Inflammatory macrophage treated with lipopolysaccharide for 1 hour (primary cell): ENCODE measurements at regions not wholly inside any gene's neighbourhood (a gene's known extent, or its start where the extent isn't known, plus 50 kb on each side); places are given as distances from the start of the nearest gene placed in this dataset.
"Not testable (repeated sequence)": the region's sequence is repeated elsewhere in the genome, so short reads cannot be mapped to it uniquely, and the experiment has no call there.

Experiments
- DNase-seq, 2 donors: peaks; one replicate each; pipeline ENCODE4 v3.0.0-alpha.2; 2020 to 2022

- DNase-seq: not testable (repeated sequence)
These were observed 125.7 kb upstream of the ANO1 start for GRCh38 chr11:69952229-69952975.

GRCh38 chr11:69953356-69953755 lies 124.8 kb upstream of the ANO1 start:
- DNase-seq: no peak

- DNase-seq: no peak
These were observed 123.4 kb upstream of the ANO1 start for GRCh38 chr11:69954756-69955155.

DNA sequence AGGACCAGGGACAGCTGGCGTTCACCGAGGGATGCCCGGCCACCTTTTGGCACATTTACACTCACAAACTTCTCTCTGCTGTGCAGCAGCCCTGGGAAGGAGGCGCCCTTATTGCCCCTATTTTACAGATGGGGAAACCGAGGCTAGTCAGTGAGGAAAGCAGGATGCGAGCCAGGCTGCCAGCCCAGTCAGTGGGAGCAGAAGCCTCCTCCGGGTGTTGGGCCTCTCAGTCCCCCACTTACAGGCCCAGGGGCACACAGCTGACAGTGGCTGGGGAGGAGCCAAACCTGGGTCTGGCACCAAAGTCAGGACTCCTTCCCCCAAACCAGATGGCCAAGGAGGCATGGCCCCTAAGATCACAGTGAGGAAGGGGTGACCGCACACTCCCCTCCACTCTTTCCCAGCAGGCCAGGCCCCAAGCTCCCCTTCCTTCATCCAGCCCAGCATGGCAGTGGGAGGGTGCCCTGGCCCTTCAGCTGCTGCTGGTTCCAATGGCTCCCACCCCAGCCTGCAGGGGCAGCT lies 121.4 kb upstream of the ANO1 start:
- no peak for DNase-seq

DNA sequence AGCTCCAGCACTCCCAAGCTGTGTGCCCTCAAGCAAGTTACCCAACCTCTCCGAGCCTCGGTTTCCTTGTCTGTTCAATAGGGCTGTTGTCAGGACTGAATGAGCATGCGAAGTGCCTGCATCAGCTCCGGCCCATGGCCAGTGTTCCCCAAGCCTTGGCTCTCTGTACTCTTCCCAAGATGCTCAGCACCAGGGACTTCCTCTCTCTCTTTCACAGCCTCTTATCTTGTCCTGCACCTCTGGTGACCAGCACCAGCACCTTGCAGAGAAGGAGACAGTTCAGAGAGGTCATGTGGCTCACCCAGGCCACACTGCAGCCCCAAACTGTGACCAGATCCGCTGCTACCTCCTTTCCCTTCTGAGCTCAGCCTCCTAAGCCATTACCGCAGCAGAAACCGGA lies 120.3 kb upstream of the ANO1 start:
- no peak for DNase-seq

DNA sequence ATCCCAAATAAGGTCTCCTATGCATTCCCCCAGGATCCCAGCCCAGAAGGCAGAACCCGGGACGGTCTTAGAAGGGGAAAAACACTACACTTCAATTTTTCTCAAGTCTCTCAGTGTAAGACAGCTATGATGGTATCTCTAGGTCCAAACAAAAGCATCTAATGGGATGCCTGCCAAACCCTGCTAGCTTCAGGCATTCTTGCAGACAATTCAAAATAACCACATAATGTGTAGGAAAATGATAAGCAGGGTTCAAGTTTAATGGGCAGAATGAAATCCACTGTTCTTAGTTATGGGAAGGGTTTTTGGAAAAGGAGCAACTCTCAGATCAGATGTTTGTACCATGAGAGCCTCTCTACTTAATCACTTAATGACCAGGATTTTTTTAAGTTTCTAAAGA lies 119.8 kb upstream of the ANO1 start:
- DNase-seq: no peak

- DNase-seq: no peak
These were observed 118.7 kb upstream of the ANO1 start for GRCh38 chr11:69959461-69959860.

- DNase-seq: no peak
These were observed 116.4 kb upstream of the ANO1 start for GRCh38 chr11:69961738-69962137.

DNA sequence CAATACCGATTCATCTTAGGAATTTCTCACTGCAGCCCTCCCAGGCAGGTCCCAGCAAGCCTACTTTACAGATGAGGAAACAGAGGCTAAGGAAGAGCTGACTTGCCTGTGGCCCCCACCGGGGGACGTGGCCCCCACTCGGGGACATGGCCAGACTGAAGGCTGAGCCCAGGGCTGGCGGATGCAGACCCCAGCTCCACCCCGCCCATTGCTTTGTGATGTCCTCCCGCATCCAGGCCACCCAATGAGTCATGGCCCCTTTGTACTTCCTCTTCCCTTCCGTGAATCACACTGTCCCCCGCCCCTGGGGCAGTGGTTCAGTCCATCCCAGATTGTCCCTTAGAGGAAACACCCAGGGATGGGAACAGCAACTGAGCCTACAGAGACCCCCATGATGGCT lies 116.0 kb upstream of the ANO1 start:
- DNase-seq: peak; percentile 5 to 40

- no peak for DNase-seq
These were observed 114.4 kb upstream of the ANO1 start for GRCh38 chr11:69963533-69964246.

DNA sequence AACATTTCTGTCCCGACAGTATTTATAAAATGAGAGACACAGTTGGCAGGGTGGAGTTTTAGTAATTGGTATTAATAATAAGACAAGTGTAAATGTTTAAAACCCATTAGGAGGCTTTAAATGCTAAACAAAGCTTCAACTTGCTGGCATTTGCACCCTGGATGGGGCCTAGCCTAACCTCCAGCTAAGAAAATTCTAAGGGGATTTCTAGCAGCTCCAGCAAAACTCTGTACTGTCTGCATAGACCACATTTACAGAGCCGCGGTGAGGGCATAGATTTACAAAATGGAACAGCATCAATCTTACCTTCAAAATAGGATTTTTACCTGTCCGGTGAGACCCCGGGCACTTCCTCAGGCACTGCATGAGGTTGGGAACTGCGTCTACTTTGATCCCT lies 113.9 kb upstream of the ANO1 start:
- no peak for DNase-seq

DNA sequence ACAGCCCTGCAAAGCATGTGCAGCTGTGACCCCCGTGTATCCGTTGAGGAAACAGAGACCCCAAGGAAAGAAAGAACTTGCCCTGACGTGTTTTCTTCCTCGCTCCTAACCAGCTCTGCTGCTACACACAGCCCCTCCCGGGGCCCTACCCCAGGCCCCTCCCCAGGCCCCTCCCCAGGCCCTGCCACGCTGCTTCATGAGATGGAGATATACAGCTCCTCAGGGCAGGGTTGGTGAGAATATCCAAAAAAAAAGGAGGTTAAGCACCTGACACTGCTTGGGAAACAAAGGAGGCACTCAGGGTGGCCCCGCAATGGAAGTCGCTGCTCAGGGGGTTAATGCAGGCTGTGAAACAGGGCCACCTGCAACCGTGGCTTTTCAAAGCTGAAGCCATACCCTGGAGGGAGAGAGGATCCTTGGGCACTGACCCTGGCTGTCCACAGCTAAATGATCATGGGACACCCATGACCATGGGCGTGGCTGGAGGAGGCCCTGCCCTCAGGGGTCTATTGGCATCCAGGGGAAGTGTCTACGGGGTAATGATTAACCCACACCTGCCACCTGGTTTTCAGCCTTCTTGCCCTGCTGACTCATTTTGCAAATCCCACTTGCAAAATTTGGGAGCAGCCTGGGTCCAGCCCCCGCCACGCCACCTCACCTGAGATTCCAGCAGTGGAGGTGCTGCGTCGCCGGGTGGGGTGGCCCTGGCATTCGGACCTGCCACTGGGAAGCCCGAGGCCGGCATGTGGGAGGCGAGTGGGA lies 112.1 kb upstream of the ANO1 start:
- DNase-seq: no peak

GRCh38 chr11:69966583-69966835 lies 111.6 kb upstream of the ANO1 start:
- no peak for DNase-seq

DNA sequence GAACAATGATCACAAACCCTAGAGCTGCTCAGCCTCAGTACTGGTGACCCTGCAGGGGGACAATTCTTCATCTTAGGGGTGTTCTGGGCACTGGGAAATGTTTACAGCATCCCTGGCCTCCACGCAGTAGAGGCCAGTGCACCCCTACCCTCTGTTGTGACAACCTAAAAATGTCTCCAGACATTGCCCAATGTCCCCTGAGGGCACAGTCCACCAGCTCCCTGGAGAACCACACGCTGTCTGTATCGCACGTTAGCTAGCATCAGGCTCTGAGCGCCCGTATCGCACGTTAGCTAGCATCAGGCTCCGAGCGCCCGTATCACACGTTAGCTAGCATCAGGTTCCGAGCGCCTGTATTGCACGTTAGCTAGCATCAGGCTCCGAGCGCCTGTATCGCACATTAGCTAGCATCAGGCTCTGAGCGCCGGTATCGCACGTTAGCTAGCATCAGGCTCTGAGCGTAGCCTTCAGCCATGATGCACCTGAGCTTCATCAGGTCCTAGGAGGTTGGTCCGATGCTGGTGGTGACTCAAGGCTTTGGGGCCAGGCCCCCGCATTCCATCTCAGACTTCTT lies 111.1 kb upstream of the ANO1 start:
- no peak for DNase-seq

DNA sequence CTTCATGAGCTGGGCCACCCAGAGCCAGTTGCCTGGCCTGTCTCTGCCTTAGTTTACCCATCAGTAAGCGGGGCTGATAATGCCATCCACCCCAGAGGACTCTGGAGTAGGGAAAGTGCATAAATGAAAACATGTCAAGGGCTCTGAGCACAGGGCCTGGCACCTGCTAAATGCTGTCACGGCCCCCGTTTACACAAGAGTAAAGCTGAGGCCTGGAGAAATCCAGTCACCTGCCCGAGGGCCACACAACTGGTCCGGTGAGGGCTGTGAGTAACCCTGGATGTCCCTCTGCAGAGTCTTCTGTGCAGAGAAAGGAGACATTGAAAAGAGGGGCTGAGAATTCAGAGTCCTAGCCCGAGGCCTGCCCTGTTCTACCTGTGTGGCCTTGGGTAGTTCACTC lies 110.6 kb upstream of the ANO1 start:
- no peak for DNase-seq

- no peak for DNase-seq
These were observed 109.4 kb upstream of the ANO1 start for GRCh38 chr11:69968396-69969347.

DNA sequence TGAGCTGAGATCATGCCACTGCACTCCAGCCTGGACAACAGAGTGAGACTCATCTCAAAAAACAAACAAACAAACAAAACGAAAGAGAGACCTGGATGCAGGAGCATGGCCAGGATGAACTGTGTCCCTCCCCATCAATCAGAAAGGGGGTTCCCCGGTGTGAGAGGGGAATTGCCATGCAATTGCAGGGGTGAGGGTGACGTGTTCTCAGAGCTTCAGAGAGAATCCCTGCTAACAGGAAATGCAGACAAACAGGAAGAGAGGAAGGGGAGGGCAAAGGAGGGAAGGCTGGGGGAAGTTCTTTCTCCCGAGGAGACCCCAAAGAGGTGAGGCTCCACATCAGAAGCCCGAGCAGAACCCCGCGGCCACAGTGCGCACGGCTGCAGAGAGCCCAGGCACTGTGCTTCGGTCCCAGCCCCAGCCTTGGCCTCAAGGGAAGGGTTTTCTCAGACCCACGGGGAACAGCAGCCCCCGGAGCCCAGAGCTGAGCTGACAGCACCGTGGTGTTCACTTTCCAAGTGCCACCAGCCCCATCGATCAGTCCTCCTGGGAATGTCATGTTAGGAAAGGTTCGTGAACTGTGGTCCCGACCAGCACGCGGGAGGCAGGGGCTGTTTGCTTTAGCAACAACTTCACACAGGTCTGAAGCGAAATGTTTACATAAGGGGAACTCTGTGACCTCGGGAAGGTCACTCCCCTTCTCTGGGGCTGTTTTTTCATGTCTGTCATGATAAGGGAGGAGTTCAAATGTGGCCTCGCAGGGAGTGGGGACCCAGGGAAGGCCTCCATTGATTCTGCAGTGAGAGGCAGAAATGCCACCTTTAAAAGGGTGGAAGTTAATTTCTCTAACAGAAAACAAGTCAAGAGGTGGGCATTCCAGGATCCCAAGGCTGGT lies 108.0 kb upstream of the ANO1 start:
- peak in 1 of 2 donors; percentile 9 for DNase-seq

DNA sequence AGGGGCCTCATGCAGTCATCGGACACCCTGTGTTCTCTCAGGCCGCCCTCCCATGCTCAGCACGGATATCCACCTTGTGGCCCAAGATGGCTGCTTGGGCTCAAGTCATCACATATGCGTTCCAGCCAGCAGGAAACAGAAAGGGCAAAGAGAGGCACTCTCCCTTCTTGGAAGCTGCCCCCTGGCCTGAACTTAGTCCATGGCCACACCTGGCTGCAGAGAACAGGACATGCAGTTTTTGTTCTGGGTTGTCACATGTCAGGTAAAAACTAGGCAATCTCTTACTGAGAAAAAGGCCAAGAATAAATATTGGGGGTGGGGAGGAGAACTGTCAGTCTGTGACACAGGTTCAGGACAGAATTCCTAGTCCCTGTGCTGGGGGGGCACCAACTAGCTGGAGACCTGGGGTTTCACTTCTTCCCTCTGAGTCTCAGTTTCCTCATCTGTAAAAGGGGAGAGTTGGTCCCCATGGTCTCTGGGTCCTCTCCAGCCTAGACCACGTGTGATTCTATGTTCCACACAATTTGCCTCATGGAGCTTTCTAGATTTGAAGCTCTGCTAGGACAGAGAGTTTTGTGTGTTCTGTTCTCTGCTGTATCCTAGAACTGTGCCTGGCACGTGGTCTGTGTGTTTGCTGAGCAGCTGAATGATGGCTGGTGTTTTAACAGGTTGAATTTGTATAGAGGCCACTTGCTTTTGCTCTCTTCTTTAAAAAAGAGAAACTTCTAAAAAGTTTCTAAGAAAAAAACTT lies 107.2 kb upstream of the ANO1 start:
- DNase-seq: no peak

DNA sequence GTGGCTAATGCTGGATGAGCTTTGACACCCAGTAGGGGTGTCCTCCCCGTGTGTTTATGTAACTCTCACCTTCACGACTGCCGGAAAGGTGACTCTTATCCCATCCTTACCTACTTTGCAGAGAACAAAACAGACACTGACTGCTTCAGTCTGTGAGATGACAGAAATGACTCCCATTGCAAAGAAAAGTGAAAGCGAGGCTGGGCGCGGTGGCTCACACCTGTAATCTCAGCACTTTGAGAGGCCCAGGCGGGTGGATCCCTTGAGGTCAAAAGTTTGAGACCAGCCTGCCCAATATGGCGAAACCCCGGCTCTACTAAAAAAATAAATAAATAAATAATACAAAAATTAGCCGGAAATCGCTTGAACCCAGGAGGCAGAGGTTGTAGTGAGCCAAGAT lies 106.4 kb upstream of the ANO1 start:
- no peak for DNase-seq

DNA sequence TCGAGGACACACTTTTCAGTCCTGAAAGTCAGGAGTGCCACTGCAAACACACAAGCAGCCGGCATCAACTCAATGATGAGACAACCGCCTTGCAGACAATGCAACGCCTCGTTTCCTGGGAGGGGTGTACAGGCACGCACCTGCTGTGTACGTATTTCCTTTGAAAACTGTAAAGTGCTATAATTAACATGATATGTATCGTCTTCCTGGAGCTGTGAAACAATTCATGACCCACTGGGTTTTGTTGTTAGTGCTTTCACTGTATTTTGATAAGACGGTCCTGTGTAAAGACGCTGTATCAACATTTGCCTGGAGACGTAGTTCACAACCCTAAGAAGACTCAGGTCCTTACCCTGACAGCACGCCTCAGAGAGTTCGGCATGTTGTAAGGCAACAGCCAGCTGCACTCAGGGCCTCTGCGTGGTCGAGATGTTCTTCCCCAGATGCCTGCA lies 105.7 kb upstream of the ANO1 start:
- no peak for DNase-seq
